Suprapubic skin (tissue), 3 donors: ENCODE measurements at regions not wholly inside any gene's neighbourhood (a gene's known extent, or its start where the extent isn't known, plus 50 kb on each side); places are given as distances from the start of the nearest gene placed in this dataset.

Experiments used
- CTCF ChIP-seq, 2 donors: fragments of 200-600 bp in 1 of 2; fragments of 450-650 bp in 1 of 2; sonication (generic) in 1 of 2; IDR thresholded peaks; one replicate each; pipeline ENCODE4 v1.5.1; 2016 to 2019; ENCODE audit warnings: antibody characterized with exemption in 2 of 2, mild to moderate bottlenecking in 1 of 2, moderate library complexity in 1 of 2
- EP300 ChIP-seq: sonication (generic); formaldehyde crosslinking; IDR thresholded peaks from one replicate; pipeline ENCODE4 v1.6.1; 2017; ENCODE audit warnings: antibody characterized with exemption

- TF ChIP-seq CTCF (IDR thresholded peaks at IDR 0.05) (no peak), EP300 (no peak)
Measured at GRCh38 chr12:28603239-28603638, 413.0 kb downstream of the CCDC91 start.
